HG02610 (cell line): ENCODE measurements at regions not wholly inside any gene's neighbourhood (a gene's known extent, or its start where the extent isn't known, plus 50 kb on each side); places are given as distances from the start of the nearest gene placed in this dataset.
"Not testable (repeated sequence)": the region's sequence is repeated elsewhere in the genome, so short reads cannot be mapped to it uniquely, and the experiment has no call there.

Source experiments
- ATAC-seq: cut with Tn5 transposase; IDR thresholded peaks from one replicate; pipeline ENCODE4 v1.9.1; 2021; ENCODE audit warnings: mild to moderate bottlenecking, moderate library complexity; ENCODE audit not compliant: unreplicated experiment

DNA sequence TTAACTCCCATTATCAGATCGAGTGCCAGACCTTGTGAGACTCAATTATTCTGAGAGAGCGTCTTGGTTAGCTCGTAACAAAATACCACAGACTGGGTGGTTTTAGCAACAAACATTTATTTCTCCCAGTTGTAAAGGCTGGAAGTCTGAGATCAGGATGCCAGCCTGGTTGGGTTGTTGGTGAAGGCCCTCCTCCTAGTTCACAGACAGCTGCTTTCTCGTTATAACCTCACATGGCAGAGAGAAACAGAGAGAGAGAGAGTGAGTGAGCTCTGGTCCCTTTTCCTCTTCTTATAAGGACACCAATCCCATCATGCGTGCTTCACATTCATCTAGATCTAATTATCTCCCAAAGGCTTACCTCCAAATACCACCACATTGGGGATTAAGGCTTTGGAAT lies 114.2 kb upstream of the SLC24A2 start:
- no peak for ATAC-seq

DNA sequence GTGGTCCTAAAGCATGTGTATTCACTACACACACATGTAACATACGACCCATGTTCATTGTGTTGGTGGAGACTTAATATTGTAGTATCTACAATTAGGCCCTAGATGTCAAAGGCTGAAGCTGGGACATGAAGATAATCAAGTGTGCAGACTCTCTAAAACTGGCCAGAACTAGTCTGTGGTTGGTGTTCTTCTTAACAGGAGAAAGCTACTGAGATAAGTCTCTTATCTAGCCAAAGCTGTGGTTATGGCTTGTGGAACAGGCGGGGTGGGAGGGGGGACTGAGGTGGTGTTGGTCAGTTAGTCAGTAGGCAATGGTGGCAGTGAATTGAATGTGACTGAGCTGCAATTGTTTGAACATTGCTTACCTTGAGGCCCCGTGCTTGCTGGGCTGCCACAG lies 112.7 kb upstream of the SLC24A2 start:
- no peak for ATAC-seq

DNA sequence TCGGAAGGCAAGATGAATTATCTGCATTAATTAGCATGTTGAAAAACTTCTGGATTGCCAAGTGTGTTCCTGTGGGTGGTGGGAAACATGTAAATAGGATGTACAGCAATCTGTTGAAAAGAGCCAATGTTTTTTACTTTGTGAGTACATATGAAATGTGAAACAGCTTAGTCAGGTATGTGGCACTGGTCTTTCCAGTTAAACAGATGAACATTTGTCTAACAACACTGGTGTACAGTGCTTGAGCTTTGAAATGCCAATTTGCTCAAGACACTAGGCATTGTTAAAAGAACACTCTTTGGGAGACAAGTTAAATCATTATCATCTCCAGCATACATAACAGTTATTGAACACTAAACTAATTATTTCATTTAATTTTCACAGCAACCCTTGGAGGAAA lies 107.3 kb upstream of the SLC24A2 start:
- ATAC-seq: no peak

DNA sequence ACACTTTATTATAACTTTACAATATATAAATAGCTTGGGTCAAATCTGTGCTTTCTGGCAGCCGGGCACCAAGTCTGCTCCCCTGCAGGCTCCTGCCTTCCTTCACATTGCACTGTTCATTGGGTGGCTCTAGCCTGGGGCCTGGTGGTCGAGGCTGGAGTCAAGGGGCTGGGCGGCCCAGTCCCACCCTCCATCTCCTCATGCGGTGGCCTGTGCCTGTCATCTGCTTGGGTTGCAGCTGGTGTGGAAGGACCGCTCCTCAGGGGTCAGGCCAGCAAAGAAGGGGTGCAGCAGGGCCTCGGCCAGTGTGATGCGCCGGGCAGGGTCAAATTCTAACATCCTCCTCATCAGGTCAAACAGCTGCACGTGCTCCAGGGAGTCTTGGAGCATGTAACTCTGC lies 106.7 kb upstream of the SLC24A2 start:
- ATAC-seq: not testable (repeated sequence)

DNA sequence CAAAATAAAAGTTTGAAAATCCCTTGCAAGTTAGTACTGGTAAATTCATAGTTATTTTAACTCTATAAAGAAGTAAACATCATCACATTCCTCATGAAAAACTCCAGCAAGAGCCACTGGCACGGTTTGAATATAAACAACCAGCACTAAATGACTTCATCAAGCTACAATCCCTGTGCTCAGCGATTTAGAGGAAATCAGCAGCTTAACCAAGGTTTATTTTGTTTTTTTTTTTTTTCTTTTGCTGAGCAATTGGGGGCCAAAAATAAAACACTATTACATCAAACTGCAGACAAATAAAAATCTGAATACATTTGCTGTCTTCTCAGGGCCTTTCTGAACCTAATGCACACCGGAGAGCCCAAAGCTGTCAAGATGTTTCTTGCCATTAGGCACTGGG lies 106.2 kb upstream of the SLC24A2 start:
- no peak for ATAC-seq

DNA sequence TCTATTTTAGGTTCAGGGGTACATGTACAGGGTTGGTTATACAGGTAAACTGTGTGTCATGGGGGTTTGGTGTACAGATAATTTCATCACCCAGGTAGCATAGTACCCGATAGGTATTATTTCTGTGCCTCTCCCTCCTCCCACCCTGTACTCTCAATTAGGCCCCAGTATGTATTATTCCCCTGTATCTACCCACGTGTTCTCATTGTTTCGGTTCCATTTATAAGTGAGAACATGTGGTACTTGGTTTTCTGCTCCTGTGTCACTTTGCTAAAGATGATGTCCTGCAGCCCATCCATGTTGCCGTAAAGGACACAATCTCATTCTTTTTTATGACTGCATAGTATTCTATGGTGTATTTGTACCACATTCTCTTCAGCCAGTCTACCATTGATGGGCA lies 96.8 kb upstream of the SLC24A2 start:
- ATAC-seq: no peak

DNA sequence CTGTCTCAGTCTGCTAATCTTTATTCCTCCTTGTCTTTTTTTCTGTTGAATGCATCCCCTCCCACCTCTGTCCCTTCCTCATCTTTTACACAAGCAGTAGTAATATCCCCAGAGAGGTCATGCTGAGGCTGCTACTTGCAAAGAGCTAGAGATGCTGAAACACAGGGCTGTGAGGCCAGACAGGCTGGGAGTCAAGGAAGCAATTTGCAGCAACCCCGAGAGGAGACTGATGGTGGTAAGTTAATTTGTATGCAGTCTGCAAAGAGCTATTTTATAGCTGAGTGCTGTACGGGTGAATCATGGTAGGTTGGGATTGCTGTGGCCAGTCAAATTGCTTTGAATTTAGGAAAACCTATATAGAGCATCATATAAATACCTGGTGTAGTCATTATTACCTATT lies 90.2 kb upstream of the SLC24A2 start:
- no peak for ATAC-seq

DNA sequence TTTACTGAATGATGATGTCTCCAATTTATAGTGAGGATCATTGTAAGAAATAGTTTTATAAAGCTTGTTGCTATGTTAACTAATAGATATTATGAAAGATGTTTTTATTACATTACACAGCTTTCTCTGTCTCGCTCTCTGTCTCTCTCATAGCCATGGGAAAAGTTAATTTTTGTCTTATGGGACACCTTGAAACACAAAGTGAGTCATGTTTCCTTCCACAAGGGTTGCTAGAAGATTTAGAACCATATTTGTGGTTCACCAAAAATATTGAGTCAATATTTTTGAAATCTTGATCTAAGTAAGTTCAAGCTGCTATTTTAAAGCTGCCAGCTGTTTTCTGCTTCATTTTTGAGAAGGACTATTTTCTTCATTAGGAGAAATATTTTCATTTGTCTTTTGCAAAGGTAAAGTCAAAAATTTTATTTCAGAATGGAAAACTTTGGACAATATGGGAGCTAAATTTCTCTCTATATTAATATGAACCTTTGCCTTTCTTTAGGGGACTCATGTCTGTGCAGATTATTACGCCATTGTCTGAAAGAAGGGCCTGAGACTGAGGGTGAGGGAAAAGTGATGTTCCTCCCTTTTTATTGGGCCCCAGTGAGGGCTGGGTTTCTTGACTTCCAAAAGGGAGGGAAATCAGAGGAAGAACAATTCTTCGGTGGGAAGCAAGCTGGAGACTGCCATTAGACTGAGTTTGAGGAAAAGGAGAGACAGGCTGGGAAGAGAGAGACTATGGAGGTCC lies 87.9 kb upstream of the SLC24A2 start:
- ATAC-seq: no peak

DNA sequence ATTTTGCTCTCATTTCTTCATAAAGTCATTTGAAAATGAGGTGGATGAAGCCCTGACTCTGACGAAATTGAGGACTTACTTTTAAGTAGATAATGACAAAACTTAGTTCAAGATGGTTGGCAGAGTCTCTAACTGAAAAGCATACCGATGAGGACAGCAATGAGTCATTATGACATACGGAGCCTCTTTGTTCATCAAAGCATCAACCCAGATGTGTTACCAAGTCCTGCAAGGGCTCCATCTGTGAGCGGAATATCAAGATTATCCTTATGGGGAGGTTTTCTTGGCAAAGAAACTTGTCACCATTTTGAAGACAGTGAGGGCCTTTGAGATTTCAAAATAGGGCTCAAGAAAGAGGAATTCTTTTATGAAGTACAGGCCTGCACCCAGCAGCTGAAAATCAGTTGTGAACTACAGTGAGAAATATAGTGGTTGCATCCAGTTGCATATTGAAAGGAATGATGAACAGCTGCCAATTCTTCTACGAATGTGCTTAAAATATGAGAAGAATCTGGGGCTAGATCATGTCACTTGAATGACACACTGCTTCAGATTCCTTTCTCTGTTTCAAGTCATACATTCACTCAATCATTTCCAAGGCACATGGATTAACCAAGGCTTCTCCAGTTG lies 86.6 kb upstream of the SLC24A2 start:
- no peak for ATAC-seq

DNA sequence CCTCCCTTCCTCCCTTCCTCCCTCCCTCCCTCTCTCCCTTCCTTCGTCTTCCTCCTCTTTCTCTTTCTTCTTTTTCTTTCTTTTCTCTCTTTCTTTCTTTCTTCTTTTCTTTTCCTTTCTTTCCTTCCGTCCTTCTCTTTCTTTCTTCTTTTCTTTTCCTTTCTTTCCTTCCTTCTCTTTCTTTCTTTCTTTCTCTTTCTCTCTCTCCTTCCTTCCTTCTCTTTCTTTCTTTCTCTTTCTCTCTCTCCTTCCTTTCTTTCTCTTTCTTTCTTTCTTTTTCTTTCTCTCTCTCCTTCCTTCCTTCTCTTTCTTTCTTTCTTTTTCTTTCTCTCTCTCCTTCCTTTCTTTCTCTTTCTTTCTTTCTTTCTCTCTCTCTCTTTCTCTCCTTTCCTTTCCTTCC lies 84.4 kb upstream of the SLC24A2 start:
- ATAC-seq: not testable (repeated sequence)

DNA sequence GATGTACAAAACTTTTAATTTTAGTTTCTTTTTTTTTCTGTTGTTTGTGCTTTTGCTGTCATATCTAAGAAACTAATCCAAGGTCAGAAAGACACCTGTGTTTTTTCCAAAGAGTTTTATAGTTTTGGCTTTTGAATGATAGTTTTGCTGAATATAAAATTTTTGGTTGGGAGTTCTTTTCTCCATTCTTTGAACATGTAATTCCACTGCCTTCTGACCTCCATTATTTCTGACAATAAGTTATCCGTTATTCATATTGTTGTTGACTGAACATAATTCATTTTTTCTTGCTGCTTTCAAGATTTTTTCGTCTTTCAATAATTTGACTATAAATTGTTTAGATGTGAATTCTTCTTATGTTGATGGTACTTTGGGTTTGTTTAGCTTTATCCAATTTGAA lies 82.2 kb upstream of the SLC24A2 start:
- ATAC-seq: no peak

DNA sequence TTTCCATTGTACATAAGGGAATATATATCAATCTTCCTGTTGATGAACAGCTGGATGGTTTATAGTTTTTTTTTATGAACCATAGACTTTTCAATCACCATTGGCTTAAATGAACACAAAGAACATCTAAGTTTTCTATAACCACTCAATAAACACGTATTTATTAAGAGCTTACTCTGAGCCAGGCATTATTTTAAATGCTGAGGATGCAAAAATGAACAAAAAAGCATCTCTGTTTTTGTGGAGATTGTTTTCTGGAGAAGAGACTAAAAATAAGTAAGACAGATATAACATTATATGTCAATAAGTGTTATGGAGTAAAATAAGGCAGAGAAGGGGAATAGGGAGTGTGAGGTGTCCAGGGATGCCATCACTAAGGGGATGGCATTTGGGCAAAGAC lies 52.1 kb upstream of the SLC24A2 start:
- ATAC-seq: no peak
